Endothelial cell (in vitro differentiated cells): ENCODE measurements at regions not wholly inside any gene's neighbourhood (a gene's known extent, or its start where the extent isn't known, plus 50 kb on each side); places are given as distances from the start of the nearest gene placed in this dataset.
"Not testable (repeated sequence)": the region's sequence is repeated elsewhere in the genome, so short reads cannot be mapped to it uniquely, and the experiment has no call there.

Experiments used
- DNase-seq: peaks from one replicate; pipeline ENCODE4 v3.0.0; 2021; ENCODE audit warnings: low spot score
- H3K27ac Mint-ChIP-seq: one replicate; pipeline ENCODE4 v1.8.0; 2021; ENCODE audit warnings: mixed read lengths, inconsistent platforms; ENCODE audit not compliant: unreplicated experiment
- H3K27me3 Mint-ChIP-seq: one replicate; pipeline ENCODE4 v1.8.0; 2021; ENCODE audit warnings: mild to moderate bottlenecking, moderate library complexity, mixed read lengths, inconsistent platforms; ENCODE audit not compliant: unreplicated experiment
- H3K36me3 Mint-ChIP-seq: one replicate; pipeline ENCODE4 v1.8.0; 2021; ENCODE audit warnings: mild to moderate bottlenecking, low read depth, mixed read lengths, inconsistent platforms; ENCODE audit not compliant: unreplicated experiment
- H3K4me1 Mint-ChIP-seq: one replicate; pipeline ENCODE4 v1.8.0; 2021; ENCODE audit warnings: mild to moderate bottlenecking, mixed read lengths, inconsistent platforms; ENCODE audit not compliant: unreplicated experiment
- H3K4me3 Mint-ChIP-seq: one replicate; pipeline ENCODE4 v1.8.0; 2021; ENCODE audit warnings: mild to moderate bottlenecking, mixed read lengths, inconsistent platforms; ENCODE audit not compliant: unreplicated experiment
- H3K9me3 Mint-ChIP-seq: one replicate; pipeline ENCODE4 v1.8.0; 2021; ENCODE audit warnings: mixed read lengths, inconsistent platforms; ENCODE audit not compliant: unreplicated experiment
- CTCF ChIP-seq: fragments of 200-600 bp; sonication (generic); IDR thresholded peaks from one replicate; pipeline ENCODE4 v1.5.0; 2021; ENCODE audit warnings: antibody characterized with exemption; ENCODE audit not compliant: unreplicated experiment

- no peak for TF ChIP-seq CTCF
These were observed 99.6 kb upstream of the FBXO28 start for GRCh38 chr1:224014330-224014649.

GRCh38 chr1:224013626-224014329 is 100.1 kb upstream of the FBXO28 start:
- not testable (repeated sequence) for H3K27ac Mint-ChIP-seq, H3K36me3 Mint-ChIP-seq, H3K4me3 Mint-ChIP-seq, DNase-seq, H3K9me3 Mint-ChIP-seq, H3K27me3 Mint-ChIP-seq, H3K4me1 Mint-ChIP-seq

More at GRCh38 chr1:224014330-224014649, 99.6 kb upstream of the FBXO28 start:
- DNase-seq, result no peak
- Mint-ChIP-seq H3K4me3 (no peak overlapping the region), H3K27me3 (peaks cover 2% of the 10 kb centered on the region), H3K27ac (no peak overlapping the region), H3K4me1 (peaks cover 3% of the 10 kb centered on the region), H3K36me3 (peaks cover 6% of the 10 kb centered on the region), H3K9me3 (no peaks in the 10 kb centered on the region)

GRCh38 chr1:224012807-224013434 is 101.0 kb upstream of the FBXO28 start:
- not testable (repeated sequence) for H3K4me3 Mint-ChIP-seq, H3K27me3 Mint-ChIP-seq, H3K4me1 Mint-ChIP-seq, DNase-seq, H3K9me3 Mint-ChIP-seq, H3K27ac Mint-ChIP-seq
- H3K36me3 Mint-ChIP-seq, result peaks cover 16% of the 10 kb centered on the region

- not testable (repeated sequence) for H3K9me3 Mint-ChIP-seq
These were observed 101.7 kb upstream of the FBXO28 start for GRCh38 chr1:224012162-224012561.

GRCh38 chr1:224011751-224012150 is 102.2 kb upstream of the FBXO28 start:
- not testable (repeated sequence) for H3K9me3 Mint-ChIP-seq, H3K27me3 Mint-ChIP-seq, DNase-seq, H3K27ac Mint-ChIP-seq, H3K4me3 Mint-ChIP-seq, H3K4me1 Mint-ChIP-seq
- H3K36me3 Mint-ChIP-seq, result peaks cover 23% of the 10 kb centered on the region

More at GRCh38 chr1:224012162-224012561, 101.7 kb upstream of the FBXO28 start:
- not testable (repeated sequence) for H3K4me1 Mint-ChIP-seq, H3K27me3 Mint-ChIP-seq, H3K4me3 Mint-ChIP-seq, DNase-seq, H3K27ac Mint-ChIP-seq
- H3K36me3 Mint-ChIP-seq, result peaks cover 21% of the 10 kb centered on the region

- not testable (repeated sequence) for H3K9me3 Mint-ChIP-seq, H3K27me3 Mint-ChIP-seq, DNase-seq, H3K27ac Mint-ChIP-seq, H3K4me1 Mint-ChIP-seq
- Mint-ChIP-seq H3K4me3 (peak overlapping the region; percentile 58), H3K36me3 (peaks cover 25% of the 10 kb centered on the region)
These were observed 102.8 kb upstream of the FBXO28 start for GRCh38 chr1:224011153-224011552.

- not testable (repeated sequence) for H3K27ac Mint-ChIP-seq, H3K27me3 Mint-ChIP-seq, DNase-seq, H3K4me1 Mint-ChIP-seq, H3K9me3 Mint-ChIP-seq
- H3K4me3 Mint-ChIP-seq, result peak overlapping the region; percentile 6
- peaks cover 32% of the 10 kb centered on the region for H3K36me3 Mint-ChIP-seq
These were observed 107.9 kb upstream of the FBXO28 start for GRCh38 chr1:224005973-224006372.
